Right lobe of liver (tissue), 4 donors: ENCODE measurements at regions not wholly inside any gene's neighbourhood (a gene's known extent, or its start where the extent isn't known, plus 50 kb on each side); places are given as distances from the start of the nearest gene placed in this dataset.

Experiments used
- CTCF ChIP-seq, 4 donors: fragments of 200-600 bp in 3 of 4; fragments of 450-650 bp in 1 of 4; IDR thresholded peaks; one replicate each; pipeline versions ENCODE4 v1.5.1 to v1.8.0; 2016 to 2022; ENCODE audit warnings: antibody characterized with exemption in 4 of 4, mild to moderate bottlenecking in 2 of 4
- POLR2A ChIP-seq: fragments of 450-650 bp; IDR thresholded peaks from one replicate; pipeline ENCODE4 v1.6.1; 2017; ENCODE audit warnings: antibody characterized with exemption, mild to moderate bottlenecking
- donor health status: DM: no; HTN: no; CAD: no.
- donor health status: DM: no; HTN: no; CAD: no.
- donor health status: DM: no; HTN: yes; CAD: no.

DNA sequence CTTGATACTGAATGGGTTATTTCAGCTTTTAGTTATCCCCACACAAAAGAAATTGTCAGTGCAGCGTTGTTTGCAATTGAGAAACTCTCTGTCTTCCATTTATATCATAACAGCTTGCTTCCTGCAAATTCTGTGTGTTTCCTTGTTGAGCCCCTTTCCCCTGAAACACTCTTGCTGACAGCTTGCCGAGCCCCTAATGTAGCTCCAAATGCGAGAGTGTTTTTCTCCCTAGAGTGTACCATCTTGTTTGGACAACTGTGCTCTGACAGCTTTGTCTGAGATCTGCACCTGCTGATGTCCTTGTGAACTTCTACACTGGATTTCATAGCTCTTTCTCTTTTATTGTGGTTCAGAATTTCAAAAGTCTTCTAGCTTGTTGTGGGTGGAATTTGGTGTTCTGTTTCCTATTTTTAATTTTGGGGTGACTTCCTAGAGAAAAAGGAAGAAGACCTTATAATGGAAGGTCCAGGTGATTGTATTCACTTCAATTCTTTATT is 343.5 kb downstream of the PDCD6IP start:
- TF ChIP-seq CTCF (IDR thresholded peaks at IDR 0.05) (no peak), POLR2A (no peak)
